Trophoblast cell (in vitro differentiated cells and primary cell): ENCODE measurements at regions not wholly inside any gene's neighbourhood (a gene's known extent, or its start where the extent isn't known, plus 50 kb on each side); places are given as distances from the start of the nearest gene placed in this dataset.
A peak's percentile ranks its signal among the peaks of the same experiment; 100 is the strongest.
"Not testable (repeated sequence)": the region's sequence is repeated elsewhere in the genome, so short reads cannot be mapped to it uniquely, and the experiment has no call there.

Experiments
- DNase-seq, 2 donors: peaks; one replicate each; pipeline ENCODE4 v3.0.0-alpha.2; 2016
- H2AFZ ChIP-seq: 2 replicates; pipeline ENCODE4 v1.6.1; 2013; ENCODE audit warnings: low read length, moderate library complexity, mild to moderate bottlenecking; ENCODE audit not compliant: insufficient read depth, poor library complexity
- H2AK5ac ChIP-seq: 2 replicates; pipeline ENCODE4 v1.6.1; 2013; ENCODE audit warnings: mild to moderate bottlenecking, low read length
- H2BK120ac ChIP-seq: 2 replicates; pipeline ENCODE4 v1.6.1; 2013; ENCODE audit warnings: low read length, mild to moderate bottlenecking, moderate library complexity; ENCODE audit not compliant: insufficient read depth, poor library complexity
- H2BK12ac ChIP-seq: 2 replicates; pipeline ENCODE4 v1.6.1; 2013; ENCODE audit warnings: mild to moderate bottlenecking, low read length, moderate library complexity
- H2BK5ac ChIP-seq: 2 replicates; pipeline ENCODE4 v1.6.1; 2013; ENCODE audit warnings: low read length, low read depth, moderate library complexity, mild to moderate bottlenecking; ENCODE audit not compliant: poor library complexity
- H3K14ac ChIP-seq: 2 replicates; pipeline ENCODE4 v1.6.1; 2013; ENCODE audit warnings: mild to moderate bottlenecking, low read length
- H3K18ac ChIP-seq: 2 replicates; pipeline ENCODE4 v1.6.1; 2013; ENCODE audit warnings: mild to moderate bottlenecking, low read length
- H3K23ac ChIP-seq: 2 replicates; pipeline ENCODE4 v1.6.1; 2013; ENCODE audit warnings: low read length
- H3K27ac ChIP-seq: 2 replicates; pipeline ENCODE4 v1.5.1; 2013; ENCODE audit warnings: low read depth, mild to moderate bottlenecking, inconsistent platforms, low read length, moderate library complexity
- H3K27me3 ChIP-seq: 2 replicates; pipeline ENCODE4 v1.6.1; 2013; ENCODE audit warnings: inconsistent platforms, mild to moderate bottlenecking, low read length, moderate library complexity; ENCODE audit not compliant: insufficient read depth
- H3K36me3 ChIP-seq, 2 experiments: 1 replicate in 1 of 2; 2 replicates in 1 of 2; pipeline ENCODE4 v1.6.1; 2013; ENCODE audit warnings: low read length in 2 of 2, mild to moderate bottlenecking in 2 of 2, moderate library complexity in 1 of 2; ENCODE audit not compliant: insufficient read depth in 2 of 2, control insufficient read depth in 1 of 2
- H3K4ac ChIP-seq: 2 replicates; pipeline ENCODE4 v1.6.1; 2013; ENCODE audit warnings: low read depth, mild to moderate bottlenecking, low read length, moderate library complexity
- H3K4me1 ChIP-seq, 2 experiments: 1 replicate in 1 of 2; 2 replicates in 1 of 2; pipeline ENCODE4 v1.6.1; 2013; ENCODE audit warnings: low read length in 2 of 2, mild to moderate bottlenecking in 2 of 2, moderate library complexity in 1 of 2; ENCODE audit not compliant: insufficient read depth in 2 of 2, control insufficient read depth in 1 of 2
- H3K4me2 ChIP-seq: 2 replicates; pipeline ENCODE4 v1.6.1; 2013; ENCODE audit warnings: inconsistent platforms, mild to moderate bottlenecking, low read length, moderate library complexity
- H3K4me3 ChIP-seq: 2 replicates; pipeline ENCODE4 v1.5.1; 2013; ENCODE audit warnings: mild to moderate bottlenecking, low read depth, low read length, inconsistent platforms
- H3K79me1 ChIP-seq: one replicate; pipeline ENCODE4 v1.6.1; 2013; ENCODE audit warnings: low read length
- H3K79me2 ChIP-seq: 2 replicates; pipeline ENCODE4 v1.6.1; 2013; ENCODE audit warnings: low read length, mild to moderate bottlenecking; ENCODE audit not compliant: control insufficient read depth, insufficient read depth, poor library complexity
- H3K9ac ChIP-seq: 2 replicates; pipeline ENCODE4 v1.6.1; 2013; ENCODE audit warnings: mild to moderate bottlenecking, low read length
- H3K9me3 ChIP-seq: 2 replicates; pipeline ENCODE4 v1.6.1; 2013; ENCODE audit warnings: low read depth, mild to moderate bottlenecking, control low read depth, inconsistent platforms, low read length; ENCODE audit not compliant: insufficient read depth
- H4K12ac ChIP-seq: 2 replicates; pipeline ENCODE4 v1.6.1; 2013; ENCODE audit warnings: low read depth, mild to moderate bottlenecking, low read length, moderate library complexity
- H4K8ac ChIP-seq: 2 replicates; pipeline ENCODE4 v1.6.1; 2013; ENCODE audit warnings: low read depth, mild to moderate bottlenecking, low read length, moderate library complexity
- H4K91ac ChIP-seq: one replicate; pipeline ENCODE4 v1.6.1; 2013; ENCODE audit warnings: low read depth, mild to moderate bottlenecking, low read length, moderate library complexity
- WGBS: extraction: QIAGEN DNeasy Blood & Tissue Kit; methylation state at CpG from one replicate; pipeline ENCODE4 v1.1.7; 2013; ENCODE audit warnings: missing lambda C conversion rate; ENCODE audit not compliant: insufficient read length, insufficient coverage; ENCODE audit errors: extremely low coverage; 5-methylcytosine and 5-hydroxymethylcytosine counted together

DNA sequence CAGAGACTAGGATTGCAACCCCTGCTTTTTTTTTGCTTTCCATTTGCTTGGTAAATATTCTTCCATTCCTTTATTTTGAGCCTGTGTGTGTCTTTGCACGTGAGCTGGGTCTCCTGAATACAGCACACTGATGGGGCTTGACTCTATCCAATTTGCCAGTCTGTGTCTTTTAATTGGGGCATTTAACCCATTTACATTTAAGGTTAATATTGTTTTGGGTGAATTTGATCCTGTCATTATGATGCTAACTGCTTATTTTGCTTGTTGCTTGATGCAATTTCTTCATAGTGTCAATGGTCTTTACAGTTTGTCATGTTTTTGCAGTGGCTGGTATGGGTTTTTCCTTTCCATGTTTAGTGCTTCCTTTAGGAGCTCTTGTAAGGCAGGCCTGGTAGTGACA lies 109.1 kb upstream of the WNT7A start:
- not testable (repeated sequence) for H2BK120ac ChIP-seq, H2AK5ac ChIP-seq, H3K4me2 ChIP-seq, H3K4me3 ChIP-seq, H4K12ac ChIP-seq, H3K79me2 ChIP-seq, DNase-seq, H2AFZ ChIP-seq, H3K14ac ChIP-seq, H3K9ac ChIP-seq, H3K27me3 ChIP-seq, H3K36me3 ChIP-seq, H3K27ac ChIP-seq, H2BK12ac ChIP-seq, H3K9me3 ChIP-seq, H3K79me1 ChIP-seq, H3K23ac ChIP-seq, H2BK5ac ChIP-seq, H4K8ac ChIP-seq, H3K4ac ChIP-seq, H3K18ac ChIP-seq, H4K91ac ChIP-seq, H3K4me1 ChIP-seq
- no CpG with 5 or more reads among the region's 1 CpG for WGBS

GRCh38 chr3:13976469-13976868 lies 96.6 kb upstream of the WNT7A start:
- Histone ChIP-seq H3K4ac (no peak overlapping the region), H3K79me2 (no peaks in the 10 kb centered on the region), H3K27ac (no peak overlapping the region), H3K9ac (no peak overlapping the region), H3K4me2 (no peak overlapping the region), H4K12ac (no peak overlapping the region), H4K8ac (no peak overlapping the region), H2BK5ac (no peak overlapping the region), H3K79me1 (no peaks in the 10 kb centered on the region), H2AFZ (no peak overlapping the region), H3K23ac (no peak overlapping the region), H4K91ac (no peak overlapping the region), H3K14ac (no peak overlapping the region), H2BK12ac (no peak overlapping the region), H3K36me3 (no peaks in the 10 kb centered on the region), H3K4me3 (no peak overlapping the region), H2BK120ac (no peak overlapping the region), H3K9me3 (peaks cover 10% of the 10 kb centered on the region), H2AK5ac (no peak overlapping the region), H3K27me3 (no peaks in the 10 kb centered on the region), H3K18ac (no peak overlapping the region), H3K4me1 (no peaks in the 10 kb centered on the region)
- no peak for DNase-seq

DNA sequence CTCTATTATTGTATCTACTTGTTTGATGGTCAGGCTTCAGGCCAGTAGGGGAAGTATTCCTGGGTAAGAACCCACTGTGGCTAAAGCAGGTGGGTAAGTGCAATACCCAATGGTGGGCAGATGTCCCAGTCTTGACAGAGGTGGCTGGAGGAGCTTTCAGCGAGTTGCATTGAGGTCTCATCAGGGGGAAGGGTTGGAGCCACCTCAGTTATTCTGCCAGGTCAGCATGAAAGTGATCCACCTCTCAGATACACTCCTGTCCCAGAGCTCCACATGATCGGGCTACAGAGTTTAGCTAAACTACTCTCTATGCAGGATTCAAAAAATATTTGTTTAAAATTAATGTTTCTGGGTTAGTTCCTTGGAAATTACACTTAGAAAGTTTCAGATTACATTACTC lies 95.8 kb upstream of the WNT7A start:
- no peaks in the 10 kb centered on the region for H3K79me1 ChIP-seq
- H3K14ac ChIP-seq: no peak overlapping the region
- no peak overlapping the region for H2AFZ ChIP-seq
- no peak for DNase-seq
- no peak overlapping the region for H2AK5ac ChIP-seq
- H4K12ac ChIP-seq: no peak overlapping the region
- no peaks in the 10 kb centered on the region for H3K79me2 ChIP-seq
- H3K36me3 ChIP-seq: no peaks in the 10 kb centered on the region
- H4K91ac ChIP-seq: no peak overlapping the region
- H3K4ac ChIP-seq: no peak overlapping the region
- no peak overlapping the region for H3K4me3 ChIP-seq
- no peak overlapping the region for H2BK5ac ChIP-seq
- H4K8ac ChIP-seq: no peak overlapping the region
- H3K27me3 ChIP-seq: no peaks in the 10 kb centered on the region
- H3K4me1 ChIP-seq: no peaks in the 10 kb centered on the region
- WGBS: no CpG with 5 or more reads among the region's 2 CpGs
- H3K9ac ChIP-seq: no peak overlapping the region
- no peak overlapping the region for H2BK12ac ChIP-seq
- H3K9me3 ChIP-seq: peaks cover 10% of the 10 kb centered on the region
- H3K18ac ChIP-seq: no peak overlapping the region
- H3K23ac ChIP-seq: no peak overlapping the region
- H3K27ac ChIP-seq: no peak overlapping the region
- H2BK120ac ChIP-seq: no peak overlapping the region
- no peak overlapping the region for H3K4me2 ChIP-seq

DNA sequence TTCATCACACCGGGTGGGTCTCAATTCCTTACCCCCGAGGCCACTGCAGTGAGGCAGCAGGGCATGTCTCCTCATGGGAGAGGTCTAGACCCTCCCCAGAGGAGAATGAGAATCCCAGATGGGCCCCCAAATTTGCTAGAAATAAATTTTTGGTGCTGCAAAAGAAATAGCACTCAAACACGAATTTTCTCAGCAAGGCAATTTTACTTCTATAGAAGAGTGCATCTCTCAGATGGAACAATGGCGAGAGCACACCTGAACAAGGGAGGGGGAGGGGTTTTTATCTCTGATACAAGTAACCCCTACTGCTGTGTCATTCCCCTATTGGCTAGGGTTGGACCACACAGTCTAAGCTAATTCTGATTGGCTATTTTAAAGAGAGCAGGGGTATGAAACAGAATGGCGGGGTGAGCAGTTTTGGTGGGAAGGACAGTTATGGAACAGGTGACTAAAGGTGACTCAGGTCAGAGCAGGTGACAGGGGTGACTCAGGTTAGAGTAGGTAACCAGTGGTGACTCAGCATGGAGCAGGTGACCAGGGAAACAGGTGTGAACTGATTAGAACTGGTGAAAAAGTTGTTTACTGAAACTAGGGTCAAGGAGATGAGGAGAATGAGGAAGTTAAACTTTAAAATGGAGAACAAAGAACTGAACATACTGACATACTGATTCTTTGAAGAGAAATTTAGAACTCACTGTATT lies 93.0 kb upstream of the WNT7A start:
- Histone ChIP-seq H2AK5ac (no peak overlapping the region), H3K9me3 (peaks cover 8% of the 10 kb centered on the region), H4K91ac (no peak overlapping the region), H3K23ac (no peak overlapping the region), H3K14ac (no peak overlapping the region), H3K18ac (no peak overlapping the region), H2AFZ (no peak overlapping the region), H3K4me2 (no peak overlapping the region), H3K9ac (no peak overlapping the region), H3K4me3 (no peak overlapping the region), H3K79me2 (no peaks in the 10 kb centered on the region), H3K27ac (no peak overlapping the region), H3K4me1 (no peaks in the 10 kb centered on the region), H4K8ac (no peak overlapping the region), H3K4ac (no peak overlapping the region), H2BK120ac (no peak overlapping the region), H3K36me3 (no peaks in the 10 kb centered on the region), H4K12ac (no peak overlapping the region), H2BK5ac (no peak overlapping the region), H3K79me1 (no peaks in the 10 kb centered on the region), H3K27me3 (no peaks in the 10 kb centered on the region), H2BK12ac (no peak overlapping the region)
- peak; percentile 81 to 86 for DNase-seq
- WGBS: no CpG with 5 or more reads among the region's 5 CpGs
